CD14-positive monocyte (primary cell): ENCODE measurements at regions not wholly inside any gene's neighbourhood (a gene's known extent, or its start where the extent isn't known, plus 50 kb on each side); places are given as distances from the start of the nearest gene placed in this dataset.

ENCODE experiments used
- DNase-seq, 3 donors: peaks; one replicate each; pipeline ENCODE4 v3.0.0-alpha.2; 2011 to 2022
- H2AFZ ChIP-seq: 2 replicates; pipeline ENCODE4 v1.6.0; 2012; ENCODE audit warnings: mild to moderate bottlenecking, low read depth, low read length, inconsistent platforms; ENCODE audit not compliant: insufficient read depth, poor library complexity, severe bottlenecking
- H3K27ac ChIP-seq, 2 donors: 1 replicate in 1 of 2; 2 replicates in 1 of 2; pipeline ENCODE4 v1.5.1; 2012 to 2013; ENCODE audit warnings: low read length in 2 of 2, control low read depth in 1 of 2, inconsistent platforms in 1 of 2, low read depth in 1 of 2, mild to moderate bottlenecking in 1 of 2
- H3K27me3 ChIP-seq, 2 donors: one replicate each; pipeline versions ENCODE4 v1.6.0 to v1.6.1; 2011 to 2013; ENCODE audit warnings: low read length in 2 of 2; ENCODE audit not compliant: control insufficient read depth in 2 of 2, insufficient read depth in 2 of 2
- H3K36me3 ChIP-seq, 2 donors: replicated peaks in 1 of 2; 1 replicate in 1 of 2; 2 replicates in 1 of 2; pipeline versions ENCODE4 v1.5.1 to v1.6.1; 2012 to 2013; ENCODE audit warnings: low read length in 2 of 2, control low read depth in 1 of 2, inconsistent platforms in 1 of 2, mild to moderate bottlenecking in 1 of 2; ENCODE audit not compliant: insufficient read depth in 2 of 2, control insufficient read depth in 1 of 2
- H3K4me1 ChIP-seq, 2 donors: 1 replicate in 1 of 2; 2 replicates in 1 of 2; pipeline versions ENCODE4 v1.5.1 to v1.6.1; 2012 to 2013; ENCODE audit warnings: low read length in 2 of 2, control low read depth in 1 of 2, inconsistent platforms in 1 of 2, mild to moderate bottlenecking in 1 of 2, moderate library complexity in 1 of 2; ENCODE audit not compliant: insufficient read depth in 2 of 2, control insufficient read depth in 1 of 2
- H3K4me2 ChIP-seq: replicated peaks from 2 replicates; pipeline ENCODE3; 2012; ENCODE audit warnings: low read length, moderate library complexity, mild to moderate bottlenecking; ENCODE audit not compliant: poor library complexity, severe bottlenecking; ENCODE audit errors: extremely low read depth
- H3K4me3 ChIP-seq, 3 experiments: fragments of 200-600 bp in 1 of 3; sonication (generic) in 1 of 3; replicated peaks in 1 of 3; 1 replicate in 2 of 3; 2 replicates in 1 of 3; pipeline ENCODE4 v1.5.1; 2011 to 2013; ENCODE audit warnings: low read length in 3 of 3, mild to moderate bottlenecking in 3 of 3, control low read depth in 2 of 3, low read depth in 2 of 3, inconsistent platforms in 1 of 3, moderate library complexity in 1 of 3
- H3K79me2 ChIP-seq: 2 replicates; pipeline ENCODE4 v1.6.0; 2012; ENCODE audit warnings: mild to moderate bottlenecking, control low read depth, inconsistent platforms, low read length, moderate library complexity; ENCODE audit not compliant: insufficient read depth
- H3K9ac ChIP-seq: 2 replicates; pipeline ENCODE4 v1.6.0; 2017; ENCODE audit warnings: low read length, mild to moderate bottlenecking; ENCODE audit not compliant: insufficient read depth, poor library complexity, severe bottlenecking
- H3K9me3 ChIP-seq, 2 donors: replicated peaks in 1 of 2; 1 replicate in 1 of 2; 2 replicates in 1 of 2; pipeline versions ENCODE4 v1.5.1 to v1.6.1; 2012 to 2013; ENCODE audit warnings: low read length in 2 of 2, control low read depth in 1 of 2; ENCODE audit not compliant: control insufficient read depth in 1 of 2, insufficient read depth in 1 of 2
- H4K20me1 ChIP-seq: 2 replicates; pipeline ENCODE4 v1.6.0; 2012; ENCODE audit warnings: mild to moderate bottlenecking, low read length, control low read depth, moderate library complexity; ENCODE audit not compliant: insufficient read depth
- H3K27ac Mint-ChIP-seq, 7 donors: one replicate each; pipeline ENCODE4 v1.8.0; 2020; ENCODE audit warnings: mild to moderate bottlenecking in 7 of 7, mixed read lengths in 7 of 7, moderate library complexity in 6 of 7, inconsistent platforms in 2 of 7
- H3K27me3 Mint-ChIP-seq, 3 donors: one replicate each; pipeline ENCODE4 v1.8.0; 2021 to 2022; ENCODE audit warnings: low read depth in 3 of 3, mild to moderate bottlenecking in 3 of 3, mixed read lengths in 3 of 3, moderate library complexity in 3 of 3, inconsistent platforms in 1 of 3
- H3K36me3 Mint-ChIP-seq, 2 donors: one replicate each; pipeline ENCODE4 v1.8.0; 2020; ENCODE audit warnings: mixed read lengths in 2 of 2, inconsistent platforms in 1 of 2, mild to moderate bottlenecking in 1 of 2
- H3K4me1 Mint-ChIP-seq: one replicate; pipeline ENCODE4 v1.8.0; 2020; ENCODE audit warnings: mild to moderate bottlenecking, mixed read lengths
- H3K4me3 Mint-ChIP-seq, 2 donors: one replicate each; pipeline ENCODE4 v1.8.0; 2020; ENCODE audit warnings: mild to moderate bottlenecking in 2 of 2, mixed read lengths in 2 of 2, moderate library complexity in 1 of 2
- H3K9me3 Mint-ChIP-seq, 7 donors: one replicate each; pipeline ENCODE4 v1.8.0; 2020 to 2022; ENCODE audit warnings: mixed read lengths in 7 of 7, mild to moderate bottlenecking in 6 of 7, moderate library complexity in 6 of 7, inconsistent platforms in 2 of 7
- WGBS: methylation state at CpG from one replicate; pipeline ENCODE4 v1.1.5; 2013; ENCODE audit warnings: missing lambda C conversion rate; ENCODE audit not compliant: insufficient coverage; 5-methylcytosine and 5-hydroxymethylcytosine counted together
- intact Hi-C, 2 donors: fragments of 100-400 bp; cut with micrococcal nuclease; formaldehyde crosslinking; loops; one replicate each; pipeline versions ENCODE4 v1.15.0 to v1.15.1; 2023
- TF ChIP-seq, protein P1 (sequence below): fragments of 200-600 bp; IDR thresholded peaks from one replicate; pipeline ENCODE4 v1.8.0; 2022; ENCODE audit warnings: antibody characterized with exemption, mild to moderate bottlenecking

- H3K27ac Mint-ChIP-seq: no peak overlapping the region
These were observed 2165.2 kb downstream of the PCDH9 start for GRCh38 chr13:65064967-65065366.

DNA sequence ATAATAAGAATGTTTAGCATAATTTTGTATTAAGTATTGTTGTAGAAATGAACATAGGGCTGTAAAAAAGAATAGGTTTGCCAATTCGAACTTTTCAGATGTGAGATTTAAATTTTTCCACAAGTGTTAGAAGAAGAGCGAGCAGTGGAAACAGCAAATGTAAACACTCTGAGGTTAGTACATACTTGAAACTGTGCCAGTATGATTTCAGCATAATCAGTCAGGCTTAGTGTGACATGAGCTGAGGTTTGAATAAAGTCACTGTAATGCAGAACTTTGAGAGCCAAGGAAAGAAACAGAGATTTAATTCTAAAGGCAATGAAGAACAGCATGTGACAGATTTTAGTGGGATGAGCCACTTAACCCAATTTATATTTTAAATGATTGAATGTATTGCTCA lies 2166.4 kb downstream of the PCDH9 start:
- no peak for DNase-seq
- Mint-ChIP-seq H3K27me3 (no peaks in the 10 kb centered on the region), H3K36me3 (no peaks in the 10 kb centered on the region), H3K4me3 (no peak overlapping the region), H3K9me3 (peaks cover 3 to 13% (median 6%) of the 10 kb centered on the region in 7 donors), H3K4me1 (no peaks in the 10 kb centered on the region), H3K27ac (no peak overlapping the region)
- Histone ChIP-seq H3K9me3 (peaks cover 4 to 8% of the 10 kb centered on the region in 2 donors), H3K4me1 (no peaks in the 10 kb centered on the region), H3K4me3 (no peak overlapping the region), H3K36me3 (no peaks in the 10 kb centered on the region), H3K27me3 (no peaks in the 10 kb centered on the region), H3K9ac (no peak overlapping the region), H2AFZ (no peak overlapping the region), H3K27ac (no peak overlapping the region), H4K20me1 (no peaks in the 10 kb centered on the region), H3K4me2 (no peak overlapping the region), H3K79me2 (no peaks in the 10 kb centered on the region)
- TF ChIP-seq, protein P1, sequence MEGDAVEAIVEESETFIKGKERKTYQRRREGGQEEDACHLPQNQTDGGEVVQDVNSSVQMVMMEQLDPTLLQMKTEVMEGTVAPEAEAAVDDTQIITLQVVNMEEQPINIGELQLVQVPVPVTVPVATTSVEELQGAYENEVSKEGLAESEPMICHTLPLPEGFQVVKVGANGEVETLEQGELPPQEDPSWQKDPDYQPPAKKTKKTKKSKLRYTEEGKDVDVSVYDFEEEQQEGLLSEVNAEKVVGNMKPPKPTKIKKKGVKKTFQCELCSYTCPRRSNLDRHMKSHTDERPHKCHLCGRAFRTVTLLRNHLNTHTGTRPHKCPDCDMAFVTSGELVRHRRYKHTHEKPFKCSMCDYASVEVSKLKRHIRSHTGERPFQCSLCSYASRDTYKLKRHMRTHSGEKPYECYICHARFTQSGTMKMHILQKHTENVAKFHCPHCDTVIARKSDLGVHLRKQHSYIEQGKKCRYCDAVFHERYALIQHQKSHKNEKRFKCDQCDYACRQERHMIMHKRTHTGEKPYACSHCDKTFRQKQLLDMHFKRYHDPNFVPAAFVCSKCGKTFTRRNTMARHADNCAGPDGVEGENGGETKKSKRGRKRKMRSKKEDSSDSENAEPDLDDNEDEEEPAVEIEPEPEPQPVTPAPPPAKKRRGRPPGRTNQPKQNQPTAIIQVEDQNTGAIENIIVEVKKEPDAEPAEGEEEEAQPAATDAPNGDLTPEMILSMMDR: no peak
- intact Hi-C loops: no loop called here
- no CpG with 5 or more reads among the region's 2 CpGs for WGBS

More at GRCh38 chr13:65064967-65065366, 2165.2 kb downstream of the PCDH9 start:
- Histone ChIP-seq H3K9ac (no peak overlapping the region), H3K36me3 (no peaks in the 10 kb centered on the region), H3K79me2 (no peaks in the 10 kb centered on the region), H3K4me2 (no peak overlapping the region), H3K27me3 (no peaks in the 10 kb centered on the region), H3K9me3 (peaks cover 4 to 8% of the 10 kb centered on the region in 2 donors), H3K27ac (no peak overlapping the region), H3K4me3 (no peak overlapping the region), H3K4me1 (no peaks in the 10 kb centered on the region), H2AFZ (no peak overlapping the region), H4K20me1 (no peaks in the 10 kb centered on the region)
- peaks cover 3 to 13% (median 6%) of the 10 kb centered on the region in 7 donors for H3K9me3 Mint-ChIP-seq
- DNase-seq: no peak
- no peaks in the 10 kb centered on the region for H3K27me3 Mint-ChIP-seq
- no peaks in the 10 kb centered on the region for H3K4me1 Mint-ChIP-seq
- H3K4me3 Mint-ChIP-seq: no peak overlapping the region
- 80% methylated on average over 1 of the region's 4 CpGs for WGBS
- TF ChIP-seq, protein P1: no peak
- intact Hi-C loops: no loop called here
- H3K36me3 Mint-ChIP-seq: no peaks in the 10 kb centered on the region
